OCI-LY3 (cell line): ENCODE measurements at regions not wholly inside any gene's neighbourhood (a gene's known extent, or its start where the extent isn't known, plus 50 kb on each side); places are given as distances from the start of the nearest gene placed in this dataset.

ENCODE experiments used
- CTCF ChIP-seq: fragments of 200-600, 300-600 bp; sonication (generic); IDR thresholded peaks from 2 replicates; pipeline ENCODE4 v1.5.1; 2014; ENCODE audit warnings: antibody characterized with exemption, low read length, low read depth
- EZH2phosphoT487 ChIP-seq: fragments of 200-600 bp; shearing (Covaris generic); IDR thresholded peaks from 2 replicates; pipeline ENCODE4 v1.6.1; 2018; ENCODE audit warnings: antibody characterized with exemption, mixed run types, low read depth

GRCh38 chr10:78995987-78996791, 72.6 kb upstream of the ZMIZ1 start:
- TF ChIP-seq CTCF, result no peak
- no peak for TF ChIP-seq EZH2phosphoT487
